Testis (tissue), 2 donors: ENCODE measurements at regions not wholly inside any gene's neighbourhood (a gene's known extent, or its start where the extent isn't known, plus 50 kb on each side); places are given as distances from the start of the nearest gene placed in this dataset.

Experiments used
- CTCF ChIP-seq, 3 experiments: fragments of 450-650 bp in 2 of 3; fragments of 200-600 bp in 1 of 3; sonication (generic) in 1 of 3; IDR thresholded peaks; one replicate each; pipeline ENCODE4 v1.5.1; 2016 to 2019; ENCODE audit warnings: antibody characterized with exemption in 3 of 3, mild to moderate bottlenecking in 2 of 3, moderate library complexity in 1 of 3
- POLR2A ChIP-seq: fragments of 450-650 bp; IDR thresholded peaks from one replicate; pipeline ENCODE4 v1.6.1; 2017; ENCODE audit warnings: antibody characterized with exemption, mild to moderate bottlenecking, moderate library complexity

GRCh38 chr2:71807581-71808451 is 339.8 kb downstream of the CYP26B1 start:
- no peak for TF ChIP-seq CTCF (IDR thresholded peaks at IDR 0.05)
- TF ChIP-seq POLR2A: no peak
